Thoracic aorta (tissue), 2 donors: ENCODE measurements at regions not wholly inside any gene's neighbourhood (a gene's known extent, or its start where the extent isn't known, plus 50 kb on each side); places are given as distances from the start of the nearest gene placed in this dataset.

ENCODE experiments used
- ATAC-seq: fragments of 150-250 bp; one replicate; pipeline ENCODE4 v1.8.0; 2017; ENCODE audit warnings: low read depth; ENCODE audit not compliant: insufficient number of reproducible peaks, low FRiP score
- DNase-seq: peaks from one replicate; pipeline ENCODE4 v3.0.0-alpha.2; 2020; ENCODE audit warnings: low spot score
- H3K27ac ChIP-seq, 2 donors: fragments of 200-600 bp; sonication (generic); 1 replicate in 1 of 2; 2 replicates in 1 of 2; pipeline ENCODE4 v1.5.1; 2016; ENCODE audit warnings: mild to moderate bottlenecking in 2 of 2, moderate library complexity in 2 of 2
- H3K27me3 ChIP-seq: fragments of 200-600 bp; sonication (generic); replicated peaks from 2 replicates; pipeline ENCODE4 v1.6.0; 2016; ENCODE audit warnings: mild to moderate bottlenecking; ENCODE audit not compliant: insufficient read depth
- H3K36me3 ChIP-seq: fragments of 200-600 bp; sonication (generic); one replicate; pipeline ENCODE4 v1.5.1; 2016
- H3K4me1 ChIP-seq, 2 donors: fragments of 200-600 bp; sonication (generic); 1 replicate in 1 of 2; 2 replicates in 1 of 2; pipeline versions ENCODE4 v1.5.1 to v1.6.0; 2016; ENCODE audit warnings: low read depth in 2 of 2, mild to moderate bottlenecking in 1 of 2; ENCODE audit not compliant: control insufficient read depth in 1 of 2
- H3K4me3 ChIP-seq: fragments of 200-600 bp; sonication (generic); 2 replicates; pipeline ENCODE4 v1.5.1; 2016; ENCODE audit warnings: mild to moderate bottlenecking
- H3K9me3 ChIP-seq: fragments of 200-600 bp; sonication (generic); 2 replicates; pipeline ENCODE4 v1.5.1; 2016
- CTCF ChIP-seq: fragments of 200-600 bp; sonication (generic); IDR thresholded peaks from one replicate; pipeline ENCODE4 v1.5.1; 2019; ENCODE audit warnings: antibody characterized with exemption

GRCh38 chr7:53596230-53596629 lies 560.8 kb downstream of the POM121L12 start:
- Histone ChIP-seq H3K27ac (peak overlapping the region in 1 of 2 donors; percentile 15), H3K4me1 (peaks cover 0 to 6% of the 10 kb centered on the region in 2 donors), H3K27me3 (no peaks in the 10 kb centered on the region), H3K4me3 (no peak overlapping the region), H3K36me3 (no peaks in the 10 kb centered on the region), H3K9me3 (no peaks in the 10 kb centered on the region)
- DNase-seq: no peak
- peak; percentile 54 for ATAC-seq
- TF ChIP-seq CTCF: no peak

- H3K36me3 ChIP-seq: no peaks in the 10 kb centered on the region
- peaks cover 0 to 18% of the 10 kb centered on the region in 2 donors for H3K4me1 ChIP-seq
- no peaks in the 10 kb centered on the region for H3K27me3 ChIP-seq
- no peak for TF ChIP-seq CTCF
- H3K27ac ChIP-seq: no peak overlapping the region
- no peak for ATAC-seq
- DNase-seq: no peak
- no peak overlapping the region for H3K4me3 ChIP-seq
- H3K9me3 ChIP-seq: no peaks in the 10 kb centered on the region
Measured at GRCh38 chr7:53600296-53600695, 564.9 kb downstream of the POM121L12 start.

- H3K4me1 ChIP-seq: peaks cover 0 to 11% of the 10 kb centered on the region in 2 donors
- TF ChIP-seq CTCF: no peak
- H3K27ac ChIP-seq: no peak overlapping the region
- no peaks in the 10 kb centered on the region for H3K27me3 ChIP-seq
- ATAC-seq (no peak), DNase-seq (no peak)
- no peaks in the 10 kb centered on the region for H3K36me3 ChIP-seq
- no peaks in the 10 kb centered on the region for H3K9me3 ChIP-seq
- no peak overlapping the region for H3K4me3 ChIP-seq
Measured at GRCh38 chr7:53602817-53603418, 567.5 kb downstream of the POM121L12 start.

- DNase-seq (no peak), ATAC-seq (no peak)
- Histone ChIP-seq H3K4me3 (no peak overlapping the region), H3K9me3 (no peaks in the 10 kb centered on the region), H3K36me3 (no peaks in the 10 kb centered on the region), H3K27ac (no peak overlapping the region), H3K4me1 (peaks cover 0 to 11% of the 10 kb centered on the region in 2 donors), H3K27me3 (no peaks in the 10 kb centered on the region)
- TF ChIP-seq CTCF: no peak
Measured at GRCh38 chr7:53603461-53603860, 568.0 kb downstream of the POM121L12 start.

- H3K27ac ChIP-seq: peak overlapping the region in 1 of 2 donors; percentile 23
Measured at GRCh38 chr7:53604201-53604600, 568.8 kb downstream of the POM121L12 start.

More at GRCh38 chr7:53604201-53604600, 568.8 kb downstream of the POM121L12 start:
- H3K4me3 ChIP-seq: no peak overlapping the region
- no peak for DNase-seq
- H3K9me3 ChIP-seq: no peaks in the 10 kb centered on the region
- peaks cover 0 to 11% of the 10 kb centered on the region in 2 donors for H3K4me1 ChIP-seq
- H3K27me3 ChIP-seq: no peaks in the 10 kb centered on the region
- H3K36me3 ChIP-seq: no peaks in the 10 kb centered on the region
- no peak for ATAC-seq
- TF ChIP-seq CTCF: no peak
